Uterus (tissue), 2 donors: ENCODE measurements at regions not wholly inside any gene's neighbourhood (a gene's known extent, or its start where the extent isn't known, plus 50 kb on each side); places are given as distances from the start of the nearest gene placed in this dataset.

Source experiments
- CTCF ChIP-seq, 4 experiments: fragments of 200-600 bp in 2 of 4; fragments of 450-650 bp in 2 of 4; sonication (generic) in 2 of 4; IDR thresholded peaks; one replicate each; pipeline ENCODE4 v1.5.1; 2016 to 2019; ENCODE audit warnings: antibody characterized with exemption in 4 of 4, mild to moderate bottlenecking in 2 of 4, moderate library complexity in 1 of 4
- POLR2A ChIP-seq, 2 donors: fragments of 450-650 bp; IDR thresholded peaks; one replicate each; pipeline ENCODE4 v1.6.1; 2016; ENCODE audit warnings: antibody characterized with exemption in 2 of 2, mild to moderate bottlenecking in 1 of 2, moderate library complexity in 1 of 2

- TF ChIP-seq CTCF (IDR thresholded peaks at IDR 0.05) (no peak), POLR2A (IDR thresholded peaks at IDR 0.05) (no peak)
These were observed 89.3 kb downstream of the PLK2 start for GRCh38 chr5:58370606-58371005.
